ENCODE measurements at regions not wholly inside any gene's neighbourhood (a gene's known extent, or its start where the extent isn't known, plus 50 kb on each side); places are given as distances from the start of the nearest gene placed in this dataset.
A peak's percentile ranks its signal among the peaks of the same experiment; 100 is the strongest.

- TF ChIP-seq CTCF (conservative IDR thresholded peaks at IDR 0.05; ENCODE audit: low read depth in 2 of 2) (no peak), POLR2AphosphoS5 (IDR thresholded peaks at IDR 0.05; ENCODE audit: low read depth) (no peak), STAT1 (IDR thresholded peaks at IDR 0.05; ENCODE audit: unreplicated experiment) (no peak), ZNF114 (CRISPR knock-in tag; IDR thresholded peaks at IDR 0.05) (no peak), JUNB (IDR thresholded peaks at IDR 0.05; ENCODE audit: unreplicated experiment) (no peak), ZNF462 (CRISPR knock-in tag; IDR thresholded peaks at IDR 0.05) (no peak), EZH2phosphoT487 (IDR thresholded peaks at IDR 0.05; ENCODE audit: unreplicated experiment) (no peak)
Observed at GRCh38 chr1:38579056-38579455, 280.5 kb downstream of the RRAGC start (continued).

GRCh38 chr1:38578271-38578951 lies 281.2 kb downstream of the RRAGC start:
- Mint-ChIP-seq H3K27me3 (ENCODE audit: insufficient read depth, low read depth, poor library complexity) (peaks cover 37% of the 10 kb centered on the region), H3K9me3 (peaks cover 6% of the 10 kb centered on the region; the same call in 1 of the 3 replicates), H3K36me3 (ENCODE audit: low read depth) (no peaks in the 10 kb centered on the region; the same call in 2 of the 3 replicates), H3K27ac (no peak overlapping the region), H3K4me1 (peaks cover 28% of the 10 kb centered on the region), H3K4me3 (peak overlapping the region; percentile 81)
- no peak overlapping the region for H3K27ac ChIP-seq (ENCODE audit: low read depth)
- ATAC-seq (peak; percentile 83), DNase-seq (ENCODE audit: low spot score) (peak; percentile 75)
- H3K36me3 ChIP-seq (ENCODE audit: insufficient read depth): no peaks in the 10 kb centered on the region
- peak overlapping the region; percentile 98 for H2AFZ ChIP-seq
- 0 out of 2 replicates have a peak, but pooled peaks cover 3% of the 10 kb centered on the region for H3K9me2 ChIP-seq (ENCODE audit: insufficient read depth)
- H3F3A ChIP-seq (replicated peaks; ENCODE audit: low read depth): peaks cover 7% of the 10 kb centered on the region; the same call in 1 of the 2 replicates
- peaks cover 29% of the 10 kb centered on the region for H3K4me1 ChIP-seq (ENCODE audit: insufficient read depth)
- peak overlapping the region; percentile 82 for H3K4me2 ChIP-seq
- no peaks in the 10 kb centered on the region for H4K20me1 ChIP-seq (replicated peaks; ENCODE audit: insufficient read depth)
- no peaks in the 10 kb centered on the region for H3K79me2 ChIP-seq (replicated peaks; ENCODE audit: insufficient read depth)
- H3K27me3 ChIP-seq (ENCODE audit: insufficient read depth): peaks cover 45% of the 10 kb centered on the region
- peak overlapping the region; percentile 56 for H3K4me3 ChIP-seq
- no peak for TF ChIP-seq EZH2 (IDR thresholded peaks at IDR 0.05; ENCODE audit: low read depth, unreplicated experiment)
- no peak for TF ChIP-seq NANOG (IDR thresholded peaks at IDR 0.05; ENCODE audit: borderline replicate concordance)
- no peak for TF ChIP-seq ETS1 (IDR thresholded peaks at IDR 0.05)
- no peak for TF ChIP-seq POLR2AphosphoS5 (IDR thresholded peaks at IDR 0.05; ENCODE audit: low read depth)
- no peak for TF ChIP-seq CTCF (conservative IDR thresholded peaks at IDR 0.05; ENCODE audit: low read depth in 2 of 2)
- TF ChIP-seq EZH2phosphoT487 (IDR thresholded peaks at IDR 0.05; ENCODE audit: unreplicated experiment): no peak
- TF ChIP-seq ZNF114 (CRISPR knock-in tag; IDR thresholded peaks at IDR 0.05): no peak

Measured in GM23338 (cell line).